HG02571 (cell line): ENCODE measurements at regions not wholly inside any gene's neighbourhood (a gene's known extent, or its start where the extent isn't known, plus 50 kb on each side); places are given as distances from the start of the nearest gene placed in this dataset.

Experiments
- ATAC-seq: cut with Tn5 transposase; IDR thresholded peaks from one replicate; pipeline ENCODE4 v1.9.1; 2021; ENCODE audit warnings: mild to moderate bottlenecking, moderate library complexity; ENCODE audit not compliant: unreplicated experiment

- ATAC-seq: no peak
Measured at GRCh38 chr18:34590503-34590902, 119.6 kb upstream of the DTNA start.

GRCh38 chr18:34591920-34592444, 118.1 kb upstream of the DTNA start:
- no peak for ATAC-seq

- ATAC-seq: no peak
Measured at GRCh38 chr18:34592481-34592880, 117.6 kb upstream of the DTNA start.

GRCh38 chr18:34592961-34593382, 117.1 kb upstream of the DTNA start:
- ATAC-seq: no peak

- no peak for ATAC-seq
Measured at GRCh38 chr18:34594266-34594665, 115.8 kb upstream of the DTNA start.

- ATAC-seq: no peak
Measured at GRCh38 chr18:34595690-34596089, 114.4 kb upstream of the DTNA start.

- ATAC-seq: no peak
Measured at GRCh38 chr18:34598120-34598635, 111.9 kb upstream of the DTNA start.

- no peak for ATAC-seq
Measured at GRCh38 chr18:34600158-34600557, 109.9 kb upstream of the DTNA start.

- no peak for ATAC-seq
Measured at GRCh38 chr18:34600874-34601656, 109.0 kb upstream of the DTNA start.

GRCh38 chr18:34604591-34604990, 105.5 kb upstream of the DTNA start:
- no peak for ATAC-seq

- no peak for ATAC-seq
Measured at GRCh38 chr18:34606851-34607250, 103.2 kb upstream of the DTNA start.

- no peak for ATAC-seq
Measured at GRCh38 chr18:34608064-34608463, 102.0 kb upstream of the DTNA start.

- no peak for ATAC-seq
Measured at GRCh38 chr18:34609986-34610648, 100.0 kb upstream of the DTNA start.

GRCh38 chr18:34611904-34612303, 98.2 kb upstream of the DTNA start:
- ATAC-seq: no peak

GRCh38 chr18:34620258-34620861, 89.7 kb upstream of the DTNA start:
- ATAC-seq: no peak

GRCh38 chr18:34623557-34623956, 86.5 kb upstream of the DTNA start:
- ATAC-seq: no peak

- ATAC-seq: no peak
Measured at GRCh38 chr18:34624551-34624950, 85.5 kb upstream of the DTNA start.

GRCh38 chr18:34626404-34627136, 83.5 kb upstream of the DTNA start:
- no peak for ATAC-seq

- no peak for ATAC-seq
Measured at GRCh38 chr18:34627137-34627920, 82.8 kb upstream of the DTNA start.
